GM12873 (cell line): ENCODE measurements at regions not wholly inside any gene's neighbourhood (a gene's known extent, or its start where the extent isn't known, plus 50 kb on each side); places are given as distances from the start of the nearest gene placed in this dataset.

Experiments used
- CTCF ChIP-seq: IDR thresholded peaks from 2 replicates; pipeline ENCODE4 v1.5.1; 2012; ENCODE audit warnings: low read depth, mild to moderate bottlenecking, moderate library complexity, low read length, control low read depth; ENCODE audit not compliant: insufficient read depth; ENCODE audit errors: missing control alignments

DNA sequence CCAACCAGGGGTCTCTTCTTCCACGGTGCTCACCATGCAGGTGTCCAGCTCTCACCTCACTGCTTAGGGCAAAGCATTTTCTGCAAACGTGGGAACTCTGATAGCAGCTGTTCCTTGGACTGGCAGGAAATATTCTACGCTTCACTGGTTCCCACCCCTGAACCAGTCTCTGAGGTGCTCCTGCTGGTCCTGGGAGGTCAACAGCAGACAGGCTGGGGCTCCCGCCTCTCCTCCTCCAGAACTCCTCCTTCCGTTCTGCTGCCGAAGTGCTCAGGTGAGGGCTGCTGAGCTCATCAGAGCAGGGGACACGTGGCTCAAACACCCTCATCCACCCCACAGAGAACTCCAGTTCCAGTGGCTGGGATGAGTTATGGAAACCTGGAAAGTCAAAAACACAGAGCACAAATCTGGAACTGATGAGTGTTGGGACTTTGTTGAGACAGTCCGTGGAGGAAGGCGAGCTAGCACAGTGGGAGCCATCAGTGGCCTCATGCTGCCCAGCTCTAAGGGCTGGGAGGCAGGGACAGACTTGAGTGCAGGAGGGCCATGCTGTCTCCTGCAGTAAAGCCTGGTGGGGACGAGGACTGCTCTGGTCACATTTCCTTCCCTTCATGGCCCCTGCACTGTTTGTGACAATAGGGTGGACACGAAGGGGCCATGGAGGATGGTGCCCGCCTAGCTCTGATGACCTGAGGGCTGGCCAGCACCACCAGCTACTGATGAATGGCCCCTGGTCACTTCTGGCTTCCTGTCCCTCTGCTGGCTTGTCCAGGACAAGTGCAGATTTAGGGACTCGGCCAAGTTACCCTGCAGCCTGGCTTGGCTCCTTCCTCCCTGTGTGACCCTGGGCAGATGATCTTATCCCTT, 137.8 kb downstream of the KLF13 start:
- no peak for TF ChIP-seq CTCF

DNA sequence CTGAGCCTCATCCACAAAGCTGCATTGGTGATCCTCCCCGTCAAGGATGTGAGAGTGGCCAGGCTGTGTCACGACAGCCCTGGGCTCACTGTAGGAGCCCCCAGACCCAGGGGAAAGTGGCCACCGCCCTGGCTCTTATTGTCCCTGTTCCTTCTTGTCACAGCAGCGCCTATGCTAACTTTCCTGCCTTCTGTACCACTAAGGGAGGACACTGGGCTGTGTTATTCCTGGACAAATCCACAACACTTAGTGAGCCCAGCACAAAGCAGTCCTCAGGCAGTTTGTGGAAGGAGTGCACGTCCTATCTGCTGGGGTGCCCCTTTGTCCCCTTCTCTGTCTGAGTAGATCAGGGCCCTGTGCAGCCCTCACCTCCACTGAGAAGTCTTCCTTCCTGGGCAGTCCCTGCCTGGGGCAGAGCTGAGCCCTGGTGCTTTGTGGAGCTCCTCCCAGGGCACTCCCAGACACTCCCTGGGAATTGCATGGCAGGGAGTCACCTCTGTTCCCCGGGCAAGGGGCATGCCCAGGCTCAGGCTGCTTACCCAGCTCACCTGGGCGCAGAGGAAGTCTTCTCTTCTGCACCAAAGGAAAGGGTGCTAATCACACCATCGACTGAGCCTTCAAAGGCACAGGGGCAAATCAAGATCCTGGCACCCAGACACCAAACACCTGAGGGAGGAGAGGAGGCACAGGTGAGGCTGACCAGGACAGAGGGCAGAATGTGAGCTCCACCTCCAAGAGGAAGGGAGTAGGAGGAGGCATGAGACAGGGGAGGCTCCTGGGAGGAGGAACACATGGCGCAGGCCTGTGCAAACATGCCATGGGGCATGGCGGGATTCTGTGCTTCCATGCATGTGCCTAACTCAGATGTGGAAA, 138.7 kb downstream of the KLF13 start:
- TF ChIP-seq CTCF: no peak

- no peak for TF ChIP-seq CTCF
These were observed 140.7 kb downstream of the KLF13 start for GRCh38 chr15:31467361-31467760.

DNA sequence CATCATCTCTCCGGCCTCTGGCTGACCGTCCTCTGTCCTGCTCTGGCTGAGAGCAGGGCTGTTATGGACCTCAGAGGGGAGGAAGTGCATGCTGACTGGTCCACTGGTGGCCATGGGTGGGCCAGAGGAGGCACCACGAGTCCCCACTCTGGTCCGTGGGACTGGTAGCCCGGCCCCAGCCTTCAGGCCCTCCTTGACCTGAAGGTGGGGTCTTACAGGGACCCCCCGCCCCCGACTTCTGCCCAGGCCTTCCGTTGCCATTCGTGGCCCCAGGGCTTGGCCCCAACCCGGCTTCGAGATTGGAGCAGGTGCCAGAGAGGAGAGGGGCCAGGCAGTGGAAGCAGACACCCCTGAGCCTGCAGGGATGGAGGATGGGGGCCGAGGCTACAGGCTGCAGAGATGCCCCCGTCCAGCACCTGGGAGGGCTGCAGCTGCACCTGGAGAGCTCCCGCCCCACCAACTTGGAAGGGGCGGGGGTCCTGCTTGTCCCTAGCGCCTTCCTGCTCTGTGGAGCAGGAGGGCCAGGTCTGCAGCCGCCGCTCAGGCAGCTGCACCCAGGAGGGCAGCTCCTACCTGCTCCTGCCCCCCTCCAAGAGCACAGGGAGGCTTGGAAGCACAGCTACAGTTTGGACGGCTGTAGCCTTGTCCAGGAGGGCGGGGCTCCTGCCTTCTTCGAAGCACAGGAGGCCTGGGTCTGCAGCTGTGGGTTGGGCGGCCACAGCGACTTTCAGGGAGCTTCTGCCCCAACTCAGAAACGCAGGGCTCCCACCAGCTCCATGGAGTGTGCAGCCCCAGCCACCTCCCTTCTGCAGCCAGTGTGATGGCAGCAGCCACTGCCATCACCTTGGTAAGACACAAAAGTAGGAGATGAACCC, 142.5 kb downstream of the KLF13 start:
- no peak for TF ChIP-seq CTCF

DNA sequence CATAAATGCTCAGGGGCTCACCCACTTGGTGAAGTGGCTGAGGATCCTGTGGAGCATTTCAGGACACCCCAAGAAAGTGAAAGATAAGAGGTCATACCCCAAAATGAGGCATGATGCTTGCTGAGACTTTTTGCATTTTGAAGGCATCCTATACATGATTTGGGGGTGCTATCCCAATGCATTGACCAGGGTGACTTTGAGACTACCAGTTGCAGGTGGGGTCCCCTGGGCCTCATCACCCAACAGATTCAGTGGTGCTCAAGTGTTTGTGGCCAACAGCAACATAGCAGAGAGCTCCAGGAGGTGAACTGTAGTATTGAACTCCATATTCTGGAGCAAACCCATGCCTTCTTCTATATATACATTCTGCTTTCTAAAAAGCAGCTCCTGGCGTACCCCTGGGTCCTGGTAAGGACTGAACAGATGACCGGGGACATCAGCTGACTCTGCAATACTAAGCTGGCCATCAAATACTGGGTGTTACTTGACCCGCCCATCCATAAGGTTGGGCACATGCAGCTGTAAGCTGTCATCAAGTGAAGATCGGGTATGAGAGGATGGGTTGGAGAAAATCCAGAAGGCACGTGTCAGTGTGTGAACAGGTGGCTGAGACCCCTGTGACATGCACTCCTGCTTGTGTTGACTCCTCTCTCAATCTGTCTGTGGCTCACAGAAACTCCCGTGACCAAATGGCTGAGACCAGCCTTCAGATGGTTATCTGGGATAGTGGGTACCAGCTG, 143.3 kb downstream of the KLF13 start:
- no peak for TF ChIP-seq CTCF

GRCh38 chr15:31470756-31471155, 144.1 kb downstream of the KLF13 start:
- TF ChIP-seq CTCF: no peak
